ENCODE measurements at regions not wholly inside any gene's neighbourhood (a gene's known extent, or its start where the extent isn't known, plus 50 kb on each side); places are given as distances from the start of the nearest gene placed in this dataset.
"Not testable (repeated sequence)": the region's sequence is repeated elsewhere in the genome, so short reads cannot be mapped to it uniquely, and the experiment has no call there.

- DNase-seq = no peak
These were observed 429.3 kb upstream of the VRK2 start for GRCh38 chr2:57617318-57617717.

DNA sequence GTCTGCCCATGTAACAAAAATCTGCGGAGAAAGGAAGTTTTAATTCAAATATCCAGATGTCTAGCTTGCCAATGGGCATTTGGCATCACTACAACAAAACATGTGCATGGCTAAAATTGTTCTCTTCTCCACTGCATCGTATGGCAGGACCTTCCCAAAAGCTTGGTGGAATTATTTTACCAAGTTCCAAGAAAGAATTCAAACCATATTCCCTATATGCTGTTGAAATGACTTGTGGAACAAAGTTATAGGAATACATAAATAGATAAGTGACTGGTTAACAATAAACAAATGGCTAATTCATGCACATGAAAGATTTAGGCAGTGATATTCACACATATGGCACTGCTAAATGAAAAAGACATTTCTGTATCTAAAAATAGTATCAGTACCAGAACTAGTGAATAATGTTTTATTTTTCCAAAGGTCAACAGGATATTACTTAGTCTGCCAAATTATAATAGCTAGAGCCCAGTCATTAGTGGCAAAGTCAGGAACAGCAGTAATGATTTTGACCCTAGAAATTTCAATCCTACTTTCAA lies 425.4 kb upstream of the VRK2 start:
- no peak for DNase-seq

- DNase-seq = no peak
These were observed 424.6 kb upstream of the VRK2 start for GRCh38 chr2:57622009-57622408.

DNA sequence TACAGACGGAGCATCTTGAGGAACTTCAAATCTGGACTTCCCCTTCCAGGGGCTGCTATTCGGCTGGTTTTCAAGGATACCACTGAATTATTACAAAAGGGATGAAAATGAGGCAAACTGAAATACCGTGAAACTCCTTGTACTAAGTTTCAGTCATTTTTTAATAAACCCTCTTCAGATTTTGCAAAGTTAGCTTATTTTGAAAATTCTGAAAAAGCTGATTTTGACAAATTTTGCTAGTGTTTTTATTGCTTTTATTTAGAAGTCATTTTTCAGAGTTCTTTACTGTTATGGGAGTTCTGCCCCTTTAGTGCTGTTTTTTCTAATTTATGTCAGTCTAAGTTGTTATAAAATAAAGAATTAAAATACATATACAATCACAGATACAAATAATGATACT lies 390.4 kb upstream of the VRK2 start:
- DNase-seq = no peak

- DNase-seq = no peak
These were observed 377.0 kb upstream of the VRK2 start for GRCh38 chr2:57669570-57669969.

DNA sequence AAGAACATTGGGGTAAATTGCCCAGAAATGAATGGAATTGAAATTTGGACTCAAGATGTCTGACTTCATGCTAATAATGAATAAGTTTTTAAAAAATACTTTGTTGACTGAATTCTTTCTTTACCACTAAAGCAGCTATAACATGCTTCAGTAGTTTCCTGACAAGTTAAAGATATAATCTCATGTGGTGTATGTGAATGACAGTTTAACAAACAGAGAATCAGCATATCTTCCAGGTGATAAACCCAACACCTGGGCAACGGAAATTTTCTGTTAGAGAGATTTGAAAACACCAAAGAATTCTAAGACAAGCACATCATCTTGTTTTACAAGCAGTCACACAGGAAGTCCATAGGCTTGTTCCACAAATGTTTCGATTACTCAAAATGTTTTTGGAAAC lies 372.6 kb upstream of the VRK2 start:
- no peak for DNase-seq

DNA sequence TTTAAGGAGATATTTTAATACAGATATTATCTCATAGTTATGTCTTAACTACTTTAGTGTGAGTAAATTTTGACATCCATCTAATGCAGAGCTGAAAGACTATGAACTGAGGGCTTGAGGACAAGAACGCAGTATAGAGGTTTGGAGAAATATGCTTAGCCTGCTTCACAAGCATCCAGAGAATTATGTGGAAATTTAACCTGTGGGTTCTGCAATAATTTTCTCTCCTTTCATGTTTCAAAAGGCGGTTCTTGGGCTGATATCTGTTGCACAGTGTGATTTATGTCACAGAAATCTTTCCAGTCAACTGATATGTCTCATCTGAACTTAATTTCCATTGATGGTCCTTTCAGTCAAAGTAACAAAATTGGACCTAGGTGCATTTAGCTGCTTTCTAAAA lies 371.9 kb upstream of the VRK2 start:
- no peak for DNase-seq

DNA sequence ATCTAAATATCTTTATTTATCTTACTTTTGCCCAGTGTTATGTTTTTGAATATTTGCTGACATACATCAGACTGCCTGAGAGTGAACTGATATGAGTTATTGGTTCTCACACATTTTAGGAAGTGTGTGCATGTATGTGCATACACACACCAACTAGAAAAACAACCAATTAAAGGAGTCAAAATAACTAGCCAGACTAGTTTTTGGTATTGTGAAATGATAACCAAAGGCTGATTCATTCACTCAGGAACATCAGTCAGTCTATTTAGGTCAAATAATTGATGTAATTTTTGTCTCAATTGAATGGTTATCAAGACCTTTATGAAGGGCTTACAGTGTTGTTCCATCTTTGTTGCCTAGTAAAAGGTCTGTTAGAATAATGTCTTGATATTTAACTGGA lies 369.3 kb upstream of the VRK2 start:
- no peak for DNase-seq

GRCh38 chr2:57681650-57682049 lies 365.0 kb upstream of the VRK2 start:
- DNase-seq = no peak

- no peak for DNase-seq
These were observed 361.6 kb upstream of the VRK2 start for GRCh38 chr2:57685032-57685431.

DNA sequence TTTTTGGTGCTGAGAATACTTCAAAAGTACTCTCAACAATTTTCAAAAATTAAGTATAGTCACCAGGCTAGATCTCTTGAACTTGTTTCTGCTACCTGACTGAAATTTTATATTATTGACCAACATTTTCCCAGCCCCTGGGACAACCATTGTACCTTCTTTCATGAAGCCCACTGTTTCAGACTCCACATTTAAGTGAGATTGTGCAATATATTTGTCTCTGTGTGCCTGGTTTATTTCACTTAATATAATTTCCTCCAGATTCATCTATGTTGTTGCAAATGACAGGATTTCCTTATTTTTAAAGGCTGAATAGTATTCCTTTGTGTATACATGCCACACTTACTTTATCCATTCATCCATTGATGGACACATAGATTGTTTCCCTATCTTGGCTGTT lies 354.2 kb upstream of the VRK2 start:
- DNase-seq = no peak

DNA sequence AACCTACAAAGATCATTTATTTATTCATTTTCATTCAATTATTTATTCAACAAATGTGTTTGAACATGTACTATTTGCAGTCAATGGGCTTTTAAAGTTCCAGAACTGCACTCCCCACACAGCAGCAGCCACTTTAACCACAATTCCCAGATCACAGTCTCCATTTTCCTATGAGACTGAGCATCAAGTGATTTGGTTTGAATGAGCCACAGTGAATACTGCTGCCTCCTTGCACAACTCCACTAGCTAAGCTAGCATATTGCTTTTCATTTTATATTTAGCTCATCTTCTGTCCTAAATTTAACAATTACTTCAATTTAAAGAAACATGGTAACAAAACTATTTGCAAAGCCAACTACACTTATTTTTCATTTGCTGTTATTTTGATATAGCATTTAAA lies 353.4 kb upstream of the VRK2 start:
- DNase-seq = no peak

DNA sequence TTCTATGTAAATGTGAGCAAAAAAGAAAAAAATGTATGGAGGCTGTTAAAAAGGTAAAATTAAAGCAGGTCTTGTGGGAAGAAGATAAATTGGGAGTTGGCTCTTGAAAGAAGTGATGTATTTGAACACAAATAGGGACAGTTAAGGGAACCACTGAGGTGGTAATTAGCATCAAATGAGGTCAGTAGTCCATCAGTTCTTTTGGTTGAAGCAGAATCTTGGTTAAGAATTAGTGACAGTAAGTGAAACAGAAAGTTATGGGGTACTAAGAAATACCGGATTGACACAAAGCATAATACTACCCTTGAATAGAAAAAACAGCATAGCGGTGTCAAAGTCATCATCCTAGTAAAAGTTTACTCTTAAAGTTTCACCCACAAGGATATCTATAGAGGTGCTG lies 352.6 kb upstream of the VRK2 start:
- no peak for DNase-seq

GRCh38 chr2:57696016-57696415 lies 350.6 kb upstream of the VRK2 start:
- DNase-seq = no peak

GRCh38 chr2:57698392-57698791 lies 348.2 kb upstream of the VRK2 start:
- DNase-seq = no peak

DNA sequence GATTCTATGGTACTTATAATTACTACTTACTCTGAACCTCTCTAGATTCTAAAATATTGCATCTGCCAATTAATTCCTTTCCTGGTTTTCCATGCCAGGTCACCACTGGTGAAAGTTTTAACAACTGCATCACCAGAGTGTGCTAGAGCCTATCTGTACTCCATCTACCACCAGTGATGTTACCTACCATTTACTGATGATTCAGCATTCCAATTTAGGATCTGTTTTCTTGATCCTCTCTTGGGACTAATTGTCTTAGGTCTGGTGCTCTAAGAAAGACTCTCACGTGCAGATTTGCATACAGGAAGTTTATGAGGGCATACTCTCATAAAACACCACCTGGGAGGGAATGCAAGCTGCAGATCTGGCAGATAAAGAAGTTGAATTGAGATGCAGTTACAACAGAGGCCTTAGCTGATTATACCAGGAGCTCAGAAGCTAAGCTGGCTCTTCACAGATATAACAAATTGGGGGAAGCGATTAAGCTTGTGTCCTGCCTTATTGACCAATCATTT lies 347.6 kb upstream of the VRK2 start:
- no peak for DNase-seq

GRCh38 chr2:57701391-57701791 lies 345.2 kb upstream of the VRK2 start:
- no peak for DNase-seq

DNA sequence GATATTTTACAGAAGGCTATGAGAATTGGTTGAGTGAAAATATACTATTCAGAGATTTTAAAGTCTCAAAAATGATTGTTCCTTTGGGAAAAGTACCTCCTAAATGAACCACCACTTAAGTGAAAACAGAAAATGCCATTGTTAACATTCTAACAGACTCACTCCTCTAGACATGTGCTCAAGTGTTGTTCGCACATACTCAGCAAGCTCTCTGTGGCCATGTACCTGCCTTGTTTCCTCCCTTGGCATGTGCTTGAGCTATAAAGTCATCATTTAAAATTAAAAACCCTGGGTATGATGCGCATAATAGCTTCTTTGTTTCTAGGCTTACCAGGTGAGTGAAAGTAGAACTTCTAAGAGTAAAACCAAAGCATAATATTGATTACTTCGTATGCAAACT lies 343.2 kb upstream of the VRK2 start:
- DNase-seq = no peak

DNA sequence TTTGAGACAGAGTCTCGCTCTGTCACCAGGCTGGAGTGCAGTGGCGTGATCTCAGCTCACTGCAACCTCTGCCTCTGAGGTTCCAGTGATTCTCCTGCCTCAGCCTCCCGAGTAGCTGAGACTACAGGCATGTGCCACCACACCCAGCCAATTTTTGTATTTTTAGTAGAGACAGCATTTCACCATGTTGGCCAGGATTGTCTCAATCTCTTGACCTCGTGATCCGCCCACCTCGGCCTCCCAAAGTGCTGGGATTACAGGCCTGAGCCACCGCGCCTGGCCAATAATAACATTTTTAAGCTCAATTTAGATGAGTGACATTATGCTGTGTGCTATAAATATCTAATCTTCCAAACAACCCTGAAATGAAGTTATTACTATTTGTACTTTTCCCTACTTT lies 338.8 kb upstream of the VRK2 start:
- DNase-seq = not testable (repeated sequence)

DNA sequence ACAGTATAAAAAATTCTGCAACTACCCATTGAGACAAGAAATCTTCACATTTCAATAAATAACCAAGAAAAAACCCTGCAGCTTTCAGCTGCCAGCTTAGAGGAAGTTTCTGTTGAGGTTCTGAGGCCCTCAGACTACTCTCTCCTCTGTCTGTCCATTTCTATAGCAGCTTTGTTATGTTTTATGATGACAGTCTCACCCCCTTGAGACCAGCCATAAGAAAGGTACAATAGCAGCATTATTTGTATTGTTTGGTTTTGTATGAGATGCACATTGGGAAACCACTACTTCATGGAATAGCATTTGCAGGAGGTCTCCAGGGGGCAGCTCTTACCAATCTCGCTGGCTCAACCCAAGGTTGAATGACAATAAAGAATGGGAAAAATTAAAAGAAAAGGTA lies 334.6 kb upstream of the VRK2 start:
- DNase-seq = no peak

DNA sequence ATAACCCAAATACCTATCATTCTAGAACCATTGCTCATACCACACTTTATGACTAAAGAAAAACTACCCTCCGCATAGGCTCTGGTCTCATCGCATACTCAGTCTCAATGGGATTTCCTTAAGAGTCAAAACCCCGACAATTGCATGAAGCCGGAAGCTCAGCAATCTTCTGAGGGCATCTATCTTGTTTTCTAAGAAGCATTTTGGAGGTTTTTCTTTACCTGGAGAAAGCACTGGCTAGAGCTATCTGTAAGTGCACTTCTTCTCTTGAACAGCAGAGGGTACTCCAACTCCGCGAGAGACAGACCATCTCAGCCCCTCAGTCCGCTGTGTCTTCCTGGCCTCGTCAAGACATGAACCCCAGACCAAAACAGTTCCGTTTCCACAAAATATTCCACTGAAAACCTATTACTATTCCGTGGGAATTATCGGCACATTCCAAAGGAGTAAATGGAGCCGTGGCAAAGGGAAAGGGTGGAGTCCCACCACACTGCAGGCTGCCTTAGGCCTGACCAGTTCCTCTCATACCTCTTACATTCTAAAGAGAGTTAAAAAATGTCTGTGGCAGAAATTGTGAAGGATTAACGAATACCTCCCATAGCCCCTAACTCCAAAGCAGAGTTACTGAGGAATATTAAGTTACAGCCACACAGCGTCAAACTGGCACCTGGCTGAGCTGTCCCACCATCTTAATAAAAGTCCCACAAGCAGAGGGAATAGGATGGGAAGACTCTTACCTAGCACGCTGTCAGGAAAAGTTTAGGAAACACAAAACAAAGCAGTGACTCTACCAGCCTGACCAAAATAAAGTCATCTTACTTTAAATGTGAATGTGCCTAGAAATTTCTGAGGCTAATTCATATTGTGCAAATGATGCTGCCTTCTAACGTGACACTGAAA lies 325.6 kb upstream of the VRK2 start:
- no peak for DNase-seq

DNA sequence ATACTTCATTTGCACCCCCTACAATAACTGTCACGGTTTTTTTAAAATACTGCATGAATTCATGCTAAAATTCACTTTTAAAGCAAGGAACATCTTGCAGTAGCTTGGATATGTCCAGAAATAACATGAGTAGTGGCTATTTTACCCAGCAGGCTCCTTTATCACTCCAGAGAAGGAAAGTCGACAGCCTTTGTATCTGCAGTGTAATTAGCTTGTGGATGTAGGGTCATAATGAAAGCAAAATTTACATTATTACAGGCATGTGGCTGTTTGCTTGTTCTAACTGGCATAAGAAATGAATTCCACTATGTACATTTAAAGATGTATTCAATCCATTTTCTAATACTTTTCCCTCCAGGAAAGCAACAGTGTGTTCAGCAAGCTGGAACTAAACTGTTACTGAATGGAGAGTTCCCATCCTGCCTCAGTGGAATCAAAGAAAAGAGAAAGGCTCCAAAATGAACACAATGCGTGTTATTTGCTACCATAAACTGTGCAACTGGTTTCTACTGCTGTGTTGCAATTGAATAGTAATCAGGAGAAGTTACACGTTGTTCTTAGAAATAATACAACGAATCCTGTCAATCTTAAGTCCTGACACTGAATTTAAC lies 321.2 kb upstream of the VRK2 start:
- DNase-seq = no peak

DNA sequence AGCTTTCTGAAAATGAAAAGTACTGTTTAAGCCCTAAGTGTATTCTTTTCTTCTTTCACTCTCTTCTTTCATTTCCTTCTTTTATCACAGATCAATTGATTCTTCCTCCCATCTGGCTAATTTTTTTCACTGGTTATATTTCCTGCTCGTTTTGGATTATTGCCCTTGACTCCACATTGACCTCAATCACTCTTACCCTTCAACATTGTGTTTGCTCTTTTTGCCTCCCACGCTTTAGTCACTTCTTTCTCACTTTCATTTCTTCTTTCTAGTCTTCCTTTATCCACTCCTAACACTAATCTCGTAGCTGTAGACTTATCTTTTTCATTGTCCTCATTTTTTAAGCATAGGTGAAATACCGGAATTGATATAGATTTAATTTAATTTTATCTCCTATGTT lies 320.3 kb upstream of the VRK2 start:
- no peak for DNase-seq

- DNase-seq = no peak
These were observed 317.9 kb upstream of the VRK2 start for GRCh38 chr2:57728691-57729090.
